GM12878 (cell line): ENCODE measurements at regions not wholly inside any gene's neighbourhood (a gene's known extent, or its start where the extent isn't known, plus 50 kb on each side); places are given as distances from the start of the nearest gene placed in this dataset.

Source experiments
- ATAC-seq: fragments of 200-7000 bp; cut with Tn5 transposase; 3 replicates; pipeline ENCODE4 v1.9.1; 2020; ENCODE audit warnings: mild to moderate bottlenecking, moderate library complexity
- BruUV-seq: library from RNA; stranded (reverse); fragments of 400-500 nt; replicated peaks from 2 replicates; lab custom pipeline; 2021; lab: Mats Ljungman, UMichigan
- CTCF ChIA-PET: fragments of 300-600 bp; sonication (Branson Sonifier 250); formaldehyde crosslinking; extraction: SDS; loops from one replicate; lab custom pipeline; 2021; ENCODE audit warnings: inconsistent platforms; lab: Yijun Ruan, JAX
- POLR2A ChIA-PET: fragments of 350-600 bp; formaldehyde crosslinking; extraction: SDS; loops from one replicate; lab custom pipeline; 2021; ENCODE audit warnings: inconsistent platforms; lab: Charles Lee
- RAD21 ChIA-PET: fragments of 300-600 bp; sonication (Branson Sonifier 250); formaldehyde crosslinking; loops from one replicate; lab custom pipeline; 2023; ENCODE audit warnings: antibody characterized with exemption; ENCODE audit not compliant: unreplicated experiment; lab: Charles Lee
- SMC1A ChIA-PET: fragments of 300-600 bp; sonication (Branson Sonifier 250); formaldehyde crosslinking; loops from one replicate; lab custom pipeline; 2023; ENCODE audit not compliant: unreplicated experiment, uncharacterized antibody; lab: Charles Lee
- DNase-seq: peaks from one replicate; pipeline ENCODE4 v3.0.0-alpha.2; 2011; ENCODE audit warnings: low read depth, low spot score
- FAIRE-seq: peaks from 3 replicates; lab custom pipeline; 2011; peaks lifted over from hg19 to GRCh38; lab: Jason Lieb, UNC
- H2AFZ ChIP-seq: 2 replicates; pipeline ENCODE4 v1.6.0; 2011; ENCODE audit warnings: low read depth, low read length, control low read depth; ENCODE audit not compliant: control insufficient read depth
- H3K27ac ChIP-seq: 2 replicates; pipeline ENCODE4 v1.5.1; 2011; ENCODE audit warnings: control low read depth; ENCODE audit not compliant: control insufficient read depth, insufficient read depth
- H3K27me3 ChIP-seq, 2 experiments: replicated peaks in 1 of 2; 2 replicates each; pipeline versions ENCODE4 v1.6.0 to v1.6.1; 2011; ENCODE audit warnings: low read length in 1 of 2; ENCODE audit not compliant: control insufficient read depth in 2 of 2, insufficient read depth in 2 of 2
- H3K36me3 ChIP-seq, 2 experiments: 2 replicates each; pipeline ENCODE4 v1.5.1; 2011; ENCODE audit warnings: low read length in 1 of 2; ENCODE audit not compliant: control insufficient read depth in 2 of 2, insufficient read depth in 2 of 2
- H3K4me1 ChIP-seq: 2 replicates; pipeline ENCODE4 v1.6.1; 2011; ENCODE audit warnings: mild to moderate bottlenecking, low read length, moderate library complexity, mixed read lengths; ENCODE audit not compliant: control insufficient read depth, insufficient read depth
- H3K4me2 ChIP-seq: 2 replicates; pipeline ENCODE4 v1.6.0; 2011; ENCODE audit warnings: control low read depth; ENCODE audit not compliant: control insufficient read depth, insufficient read depth
- H3K4me3 ChIP-seq: fragments of 200-600 bp; sonication (generic); 2 replicates; pipeline ENCODE4 v1.5.1; 2016
- H3K79me2 ChIP-seq: 2 replicates; pipeline ENCODE4 v1.6.0; 2011; ENCODE audit warnings: low read length; ENCODE audit not compliant: control insufficient read depth, insufficient read depth
- H3K9ac ChIP-seq: 2 replicates; pipeline ENCODE4 v1.8.0; 2011; ENCODE audit warnings: low read length, control low read depth, mixed read lengths; ENCODE audit not compliant: control insufficient read depth, insufficient read depth
- H3K9me3 ChIP-seq: replicated peaks from 3 replicates; pipeline ENCODE4 v1.5.1; 2011; ENCODE audit warnings: mild to moderate bottlenecking, low read length; ENCODE audit not compliant: control insufficient read depth, insufficient read depth
- H4K20me1 ChIP-seq: 2 replicates; pipeline ENCODE4 v1.6.0; 2011; ENCODE audit not compliant: control insufficient read depth, insufficient read depth
- BRCA1 ChIP-seq: IDR thresholded peaks from 2 replicates; pipeline ENCODE4 v1.6.1; 2011; ENCODE audit warnings: low read depth, low read length, improper control_type of control experiment
- ETV6 ChIP-seq, 2 experiments: fragments of 450-650 bp in 1 of 2; IDR thresholded peaks in 1 of 2; conservative IDR thresholded peaks in 1 of 2; 2 replicates each; pipeline ENCODE4 v1.6.1; 2014; ENCODE audit warnings: antibody characterized with exemption in 1 of 2, borderline replicate concordance in 1 of 2, low read depth in 1 of 2, mild to moderate bottlenecking in 1 of 2, moderate library complexity in 1 of 2
- GABPA ChIP-seq: IDR thresholded peaks from 2 replicates; pipeline ENCODE4 v1.6.1; 2014; ENCODE audit warnings: antibody characterized with exemption, low read depth, mild to moderate bottlenecking, inconsistent platforms
- MEF2B ChIP-seq: fragments of 450-650 bp; IDR thresholded peaks from 2 replicates; pipeline ENCODE4 v1.6.1; 2018; ENCODE audit warnings: mild to moderate bottlenecking, moderate library complexity; ENCODE audit not compliant: partially characterized antibody, poor library complexity, severe bottlenecking
- MLLT1 ChIP-seq: fragments of 450-650 bp; IDR thresholded peaks from 2 replicates; pipeline ENCODE4 v1.6.1; 2016; ENCODE audit warnings: mild to moderate bottlenecking
- NR2F1 ChIP-seq: fragments of 450-650 bp; conservative IDR thresholded peaks from 2 replicates; pipeline ENCODE4 v1.6.1; 2017; ENCODE audit warnings: mild to moderate bottlenecking
- RFX5 ChIP-seq: IDR thresholded peaks from 2 replicates; pipeline ENCODE4 v1.6.1; 2011; ENCODE audit warnings: low read depth, low read length, improper control_type of control experiment
- SRF ChIP-seq, 2 experiments: IDR thresholded peaks; 2 replicates each; pipeline ENCODE4 v1.6.1; 2011; ENCODE audit warnings: low read depth in 2 of 2, low read length in 2 of 2, mild to moderate bottlenecking in 1 of 2, moderate library complexity in 1 of 2
- SUPT20H ChIP-seq: IDR thresholded peaks from 2 replicates; pipeline ENCODE4 v1.6.1; 2011; ENCODE audit warnings: low read depth, mild to moderate bottlenecking, low read length, moderate library complexity, borderline replicate concordance; ENCODE audit not compliant: control insufficient read depth
- TCF7 ChIP-seq: IDR thresholded peaks from 2 replicates; pipeline ENCODE4 v1.6.1; 2014; ENCODE audit warnings: antibody characterized with exemption, borderline replicate concordance
- ZNF622 ChIP-seq: fragments of 450-650 bp; IDR thresholded peaks from 2 replicates; pipeline ENCODE4 v1.6.1; 2017; ENCODE audit warnings: mild to moderate bottlenecking, inconsistent platforms
- WGBS: methylation state at CpG from one replicate; pipeline ENCODE4 v1.1.6; 2016; ENCODE audit warnings: low lambda C conversion rate; ENCODE audit not compliant: insufficient replicate concordance, insufficient coverage; ENCODE audit errors: missing lambda C conversion rate; 5-methylcytosine and 5-hydroxymethylcytosine counted together
- in situ Hi-C: fragments of 300-500 bp; cut with MboI; formaldehyde crosslinking; loops from 9 replicates; pipeline ENCODE4 v1.14.3; 2018; ENCODE audit warnings: mixed read lengths
- intact Hi-C: fragments of 100-400 bp; cut with micrococcal nuclease; formaldehyde crosslinking; loops from one replicate; pipeline ENCODE4 v1.14.2; 2022; ENCODE audit not compliant: unreplicated experiment
- TF ChIP-seq, protein P1 (sequence below): fragments of 450-650 bp; IDR thresholded peaks from 2 replicates; pipeline ENCODE4 v1.6.1; 2017; ENCODE audit warnings: mild to moderate bottlenecking

DNA sequence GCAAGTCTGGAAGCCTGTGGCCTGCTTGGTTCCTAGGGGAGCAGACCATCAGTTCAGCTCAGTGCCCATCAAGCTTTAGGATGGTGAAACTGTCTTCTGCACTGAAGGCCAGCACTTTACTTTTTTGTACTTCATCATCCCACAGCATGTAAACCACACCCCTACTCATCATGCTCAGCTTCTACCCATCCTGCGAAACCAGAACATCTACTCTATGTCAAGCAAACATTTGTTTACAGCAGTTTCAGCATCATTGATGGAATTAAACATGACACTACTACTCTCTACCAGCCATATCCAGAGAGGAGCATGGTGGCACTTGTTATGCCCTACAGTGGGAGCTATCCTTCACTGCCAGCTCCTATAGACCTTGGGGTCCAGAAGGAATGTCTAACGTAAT, 306.6 kb downstream of the SOX2 start:
- no peaks in the 10 kb centered on the region for H3K9me3 ChIP-seq
- no peak for TF ChIP-seq BRCA1
- no peak for TF ChIP-seq GABPA
- TF ChIP-seq TCF7 = no peak
- TF ChIP-seq SUPT20H = no peak
- TF ChIP-seq ETV6 (conservative IDR thresholded peaks at IDR 0.05 in 1 of 2, IDR thresholded peaks at IDR 0.05 in 1 of 2; ENCODE audit: borderline replicate concordance in 1 of 2, low read depth in 1 of 2) = no peak
- no peak for TF ChIP-seq ZNF622
- no peak for TF ChIP-seq MLLT1
- TF ChIP-seq, protein P1, sequence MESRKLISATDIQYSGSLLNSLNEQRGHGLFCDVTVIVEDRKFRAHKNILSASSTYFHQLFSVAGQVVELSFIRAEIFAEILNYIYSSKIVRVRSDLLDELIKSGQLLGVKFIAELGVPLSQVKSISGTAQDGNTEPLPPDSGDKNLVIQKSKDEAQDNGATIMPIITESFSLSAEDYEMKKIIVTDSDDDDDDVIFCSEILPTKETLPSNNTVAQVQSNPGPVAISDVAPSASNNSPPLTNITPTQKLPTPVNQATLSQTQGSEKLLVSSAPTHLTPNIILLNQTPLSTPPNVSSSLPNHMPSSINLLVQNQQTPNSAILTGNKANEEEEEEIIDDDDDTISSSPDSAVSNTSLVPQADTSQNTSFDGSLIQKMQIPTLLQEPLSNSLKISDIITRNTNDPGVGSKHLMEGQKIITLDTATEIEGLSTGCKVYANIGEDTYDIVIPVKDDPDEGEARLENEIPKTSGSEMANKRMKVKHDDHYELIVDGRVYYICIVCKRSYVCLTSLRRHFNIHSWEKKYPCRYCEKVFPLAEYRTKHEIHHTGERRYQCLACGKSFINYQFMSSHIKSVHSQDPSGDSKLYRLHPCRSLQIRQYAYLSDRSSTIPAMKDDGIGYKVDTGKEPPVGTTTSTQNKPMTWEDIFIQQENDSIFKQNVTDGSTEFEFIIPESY = no peak
- no peak for TF ChIP-seq RFX5
- TF ChIP-seq NR2F1 = no peak
- no peak for TF ChIP-seq MEF2B
- TF ChIP-seq SRF (IDR thresholded peaks at IDR 0.05; ENCODE audit: low read depth in 2 of 2, low read length in 2 of 2) = no peak
- ChIA-PET POLR2A (no interaction called here), CTCF (interaction anchor here (0.9 kb wide), 1 partner anchor 473 kb away, joined by 3 read pairs; no protein-coding TSS in a partner anchor), SMC1A (no interaction called here), RAD21 (no interaction called here)
- H3K4me3 ChIP-seq = no peak overlapping the region
- no peaks in the 10 kb centered on the region for H3K4me1 ChIP-seq
- DNase-seq = no peak
- ATAC-seq = no peak
- no peaks in the 10 kb centered on the region for H3K36me3 ChIP-seq
- no peaks in the 10 kb centered on the region for H3K79me2 ChIP-seq
- H4K20me1 ChIP-seq = no peaks in the 10 kb centered on the region
- H3K4me2 ChIP-seq = no peak overlapping the region
- no peaks in the 10 kb centered on the region for H3K27me3 ChIP-seq
- peak; percentile 27 for FAIRE-seq
- no peak overlapping the region for H3K9ac ChIP-seq
- 27% methylated on average over 2 of the region's 2 CpGs for WGBS
- no peak overlapping the region for H3K27ac ChIP-seq
- H2AFZ ChIP-seq = no peak overlapping the region
- in situ Hi-C loops (no loop called here), intact Hi-C loops (no loop called here)
- BruUV-seq = no TSS peak
